22Rv1 (cell line): ENCODE measurements at regions not wholly inside any gene's neighbourhood (a gene's known extent, or its start where the extent isn't known, plus 50 kb on each side); places are given as distances from the start of the nearest gene placed in this dataset.

ENCODE experiments used
- CTCF ChIP-seq: fragments of 450-650 bp; IDR thresholded peaks from 2 replicates; pipeline ENCODE4 v1.5.1; 2017; ENCODE audit warnings: mild to moderate bottlenecking
- ZFX ChIP-seq: fragments of 450-650 bp; IDR thresholded peaks from 2 replicates; pipeline ENCODE4 v1.6.1; 2017; ENCODE audit warnings: antibody characterized with exemption, borderline replicate concordance

DNA sequence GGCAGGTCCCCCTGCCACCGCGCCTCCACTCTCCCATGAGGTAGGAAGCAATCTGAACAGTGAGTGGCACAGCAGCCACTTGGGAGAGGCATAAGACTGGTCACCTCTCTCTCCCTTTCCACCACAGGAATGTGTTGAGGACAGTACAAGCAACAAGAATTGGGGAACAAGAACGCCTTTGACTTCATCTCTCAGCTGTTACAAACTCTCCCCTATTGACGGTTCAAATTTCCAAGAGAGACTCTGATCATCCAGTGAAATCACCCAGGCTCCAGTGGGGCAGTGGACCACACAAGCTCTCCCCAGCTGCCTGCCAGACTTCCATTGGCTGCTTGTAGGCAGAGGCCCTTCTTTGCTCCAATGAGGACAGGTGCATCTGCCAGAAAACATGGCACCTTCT is 249.9 kb upstream of the JUN start:
- no peak for TF ChIP-seq CTCF
- no peak for TF ChIP-seq ZFX
